Epithelial cell of proximal tubule (primary cell): ENCODE measurements at regions not wholly inside any gene's neighbourhood (a gene's known extent, or its start where the extent isn't known, plus 50 kb on each side); places are given as distances from the start of the nearest gene placed in this dataset.

ENCODE experiments used
- DNase-seq: peaks from one replicate; pipeline ENCODE4 v3.0.0-alpha.2; 2011; ENCODE audit warnings: low read depth
- H3K4me3 ChIP-seq: 2 replicates; pipeline ENCODE4 v1.5.1; 2011; ENCODE audit warnings: low read depth, mild to moderate bottlenecking, low read length
- CTCF ChIP-seq: conservative IDR thresholded peaks from 2 replicates; pipeline ENCODE4 v1.5.1; 2012; ENCODE audit warnings: low read depth, mild to moderate bottlenecking, low read length

GRCh38 chr20:52869276-52869675, 102.9 kb upstream of the TSHZ2 start:
- no peak for DNase-seq
- no peak overlapping the region for H3K4me3 ChIP-seq
- no peak for TF ChIP-seq CTCF

GRCh38 chr20:52867305-52867704, 104.9 kb upstream of the TSHZ2 start:
- TF ChIP-seq CTCF, result no peak
- DNase-seq, result no peak
- H3K4me3 ChIP-seq, result no peak overlapping the region

DNA sequence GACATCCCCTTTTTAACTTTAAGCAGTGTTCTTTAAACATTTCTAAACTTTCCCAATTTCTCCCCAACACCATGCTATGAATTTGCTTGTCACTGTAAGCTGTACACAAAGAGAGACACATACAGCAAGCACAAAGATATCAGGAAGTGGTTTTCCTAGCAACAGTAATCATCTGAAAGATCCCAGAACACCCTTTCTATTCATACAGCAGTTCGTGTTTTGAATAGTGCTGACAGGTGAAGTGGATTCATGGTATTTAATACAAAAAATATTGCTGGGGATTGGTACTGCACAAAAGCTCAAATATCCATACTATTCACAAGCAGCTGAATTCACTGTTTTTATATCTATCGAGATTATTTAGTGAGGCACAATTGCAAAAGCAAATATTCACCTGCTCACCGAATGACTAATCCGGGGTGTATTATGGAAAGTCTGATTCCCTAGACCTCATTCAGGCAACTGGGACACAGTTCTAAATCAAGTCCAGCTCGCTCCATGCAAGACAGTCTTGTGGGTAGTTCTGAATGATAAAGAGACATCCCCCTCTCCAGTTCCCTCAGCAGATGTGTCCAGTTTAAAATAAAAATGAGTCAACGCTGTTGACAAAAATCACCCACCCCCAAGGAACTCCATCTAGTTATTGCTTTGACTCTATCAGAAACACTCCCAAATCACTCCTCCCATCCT, 107.1 kb upstream of the TSHZ2 start:
- TF ChIP-seq CTCF, result no peak

GRCh38 chr20:52859156-52859876, 112.8 kb upstream of the TSHZ2 start:
- H3K4me3 ChIP-seq, result no peak overlapping the region
- TF ChIP-seq CTCF, result no peak
- DNase-seq, result peak; percentile 22

More for the DNA sequence above, 107.1 kb upstream of the TSHZ2 start:
- no peak overlapping the region for H3K4me3 ChIP-seq
- no peak for DNase-seq

GRCh38 chr20:52852714-52853113, 119.4 kb upstream of the TSHZ2 start:
- H3K4me3 ChIP-seq, result no peak overlapping the region
- no peak for DNase-seq
- TF ChIP-seq CTCF, result no peak

- no peak overlapping the region for H3K4me3 ChIP-seq
- no peak for DNase-seq
- TF ChIP-seq CTCF, result no peak
Measured at GRCh38 chr20:52847731-52848359, 124.3 kb upstream of the TSHZ2 start.
